Activated CD4-positive, alpha-beta T cell treated with anti-CD3 and anti-CD28 coated beads, Interleukin-2, Interleukin-4, amounts not matched to agents 100 ng/mL and 50 ng/mL, durations not matched to agents 16 hours and 8 hours (primary cell): ENCODE measurements at regions not wholly inside any gene's neighbourhood (a gene's known extent, or its start where the extent isn't known, plus 50 kb on each side); places are given as distances from the start of the nearest gene placed in this dataset.
"Not testable (repeated sequence)": the region's sequence is repeated elsewhere in the genome, so short reads cannot be mapped to it uniquely, and the experiment has no call there.

Source experiments
- DNase-seq: peaks from one replicate; pipeline ENCODE4 v3.0.0-alpha.2; 2020; ENCODE audit warnings: low spot score

DNA sequence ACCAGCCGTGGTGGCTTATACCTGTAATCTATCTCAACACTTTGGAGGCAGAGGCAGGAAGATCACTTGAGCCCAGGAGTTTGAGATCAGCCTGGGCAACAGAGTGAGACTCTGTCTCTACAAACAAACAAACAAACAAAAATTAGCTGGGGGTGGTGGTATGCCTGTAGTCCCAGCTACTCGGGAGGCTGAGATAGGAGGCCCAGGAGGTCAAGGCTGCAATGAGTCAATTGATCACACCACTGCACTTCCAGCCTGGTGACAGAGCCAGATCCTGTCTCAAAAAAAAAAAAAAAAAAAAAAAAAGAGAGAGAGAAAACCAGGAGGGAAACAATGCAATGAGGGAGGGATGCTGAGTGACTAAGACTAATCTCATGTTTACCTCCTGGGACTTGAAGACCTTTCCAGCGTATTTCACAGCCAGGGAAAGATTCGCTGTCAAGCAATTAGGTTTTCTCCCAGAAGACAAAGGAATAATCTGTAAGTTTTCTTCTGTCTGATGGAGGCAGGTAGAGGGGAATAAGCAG lies 51.1 kb upstream of the MIER3 start:
- DNase-seq = no peak

GRCh38 chr5:57003566-57003965 lies 51.6 kb upstream of the MIER3 start:
- DNase-seq = not testable (repeated sequence)

DNA sequence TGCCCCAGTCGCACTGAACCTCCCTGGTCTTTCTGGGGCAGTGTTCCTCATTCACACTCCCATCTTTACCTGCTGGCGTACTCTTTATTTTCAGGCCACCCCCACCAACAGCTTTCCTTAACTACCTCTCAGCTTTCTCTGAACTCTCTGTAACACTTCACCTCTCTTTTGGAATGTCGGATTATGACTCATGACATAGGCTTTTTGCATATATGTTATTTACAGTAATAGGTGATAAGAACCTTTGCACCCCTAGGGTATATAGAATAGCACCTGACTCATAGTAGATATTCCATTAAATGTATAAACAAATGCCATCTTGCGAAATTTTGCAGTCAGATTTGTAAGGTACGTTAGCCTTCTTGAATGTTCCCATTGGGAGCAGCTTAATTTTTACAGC lies 52.9 kb upstream of the MIER3 start:
- no peak for DNase-seq

- peak; percentile 32 for DNase-seq
Measured at GRCh38 chr5:57007344-57007743, 55.4 kb upstream of the MIER3 start.

- DNase-seq = no peak
Measured at GRCh38 chr5:57009811-57010210, 57.9 kb upstream of the MIER3 start.

GRCh38 chr5:57010786-57011185 lies 58.9 kb upstream of the MIER3 start:
- no peak for DNase-seq

- DNase-seq = no peak
Measured at GRCh38 chr5:57012511-57012910, 60.6 kb upstream of the MIER3 start.

DNA sequence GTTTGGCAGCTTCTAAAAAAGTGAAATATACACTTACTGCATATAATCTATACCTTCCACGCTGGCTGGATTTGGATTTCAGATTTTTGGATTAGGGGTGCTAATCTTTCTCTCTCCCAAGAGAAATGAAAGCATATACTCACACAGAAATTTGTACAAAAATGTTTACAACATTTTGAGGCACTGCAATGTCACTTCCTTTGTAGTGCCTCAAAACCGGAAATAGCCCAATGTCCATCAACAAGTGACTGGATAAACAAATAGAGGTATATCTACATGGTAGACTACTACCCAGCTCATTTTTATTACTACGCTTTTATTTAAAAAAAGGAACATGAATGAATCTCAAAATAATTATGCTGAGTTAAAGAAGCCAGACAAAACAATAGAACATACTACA lies 74.0 kb upstream of the MIER3 start:
- DNase-seq = no peak

DNA sequence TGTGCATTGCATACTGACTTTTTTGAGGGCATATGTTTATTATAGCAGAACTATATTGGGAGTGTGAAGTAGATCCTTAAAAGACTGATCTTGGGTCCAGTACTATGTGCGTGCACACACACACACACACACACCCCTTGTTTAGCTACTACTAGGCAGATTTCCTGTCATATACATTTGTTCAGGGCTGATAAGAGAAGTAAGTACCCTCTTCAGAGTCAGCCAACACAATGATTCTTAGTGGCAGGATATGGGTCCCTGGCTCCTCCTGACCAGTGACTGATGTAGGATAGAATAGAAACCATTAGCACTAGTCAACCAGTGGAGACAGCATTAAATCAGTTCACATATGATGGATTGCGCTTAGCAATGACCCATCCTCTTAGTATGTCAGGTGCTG lies 76.2 kb upstream of the MIER3 start:
- no peak for DNase-seq

DNA sequence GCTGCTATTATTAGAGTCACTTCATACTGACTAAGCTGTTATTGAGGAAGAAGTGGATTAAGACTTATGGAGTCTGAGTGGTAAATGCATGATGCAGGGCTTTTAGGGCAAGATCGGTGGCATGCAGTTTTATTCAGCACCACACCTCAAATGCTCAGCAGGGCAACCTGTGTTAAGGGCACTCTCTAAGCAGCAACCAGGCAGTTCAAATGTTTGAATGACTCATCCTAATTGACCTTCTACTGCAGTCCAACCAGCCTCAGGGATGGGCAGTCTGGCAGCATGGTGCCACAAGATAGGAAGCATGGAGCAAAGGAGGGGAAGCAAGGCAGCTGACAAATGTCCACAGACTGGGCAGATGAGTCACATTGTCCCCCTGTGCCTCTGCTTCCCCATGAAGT lies 80.2 kb upstream of the MIER3 start:
- no peak for DNase-seq

GRCh38 chr5:57033103-57033502 lies 81.2 kb upstream of the MIER3 start:
- no peak for DNase-seq

- DNase-seq = no peak
Measured at GRCh38 chr5:57033503-57033902, 81.6 kb upstream of the MIER3 start.

GRCh38 chr5:57034201-57034916 lies 82.4 kb upstream of the MIER3 start:
- no peak for DNase-seq

DNA sequence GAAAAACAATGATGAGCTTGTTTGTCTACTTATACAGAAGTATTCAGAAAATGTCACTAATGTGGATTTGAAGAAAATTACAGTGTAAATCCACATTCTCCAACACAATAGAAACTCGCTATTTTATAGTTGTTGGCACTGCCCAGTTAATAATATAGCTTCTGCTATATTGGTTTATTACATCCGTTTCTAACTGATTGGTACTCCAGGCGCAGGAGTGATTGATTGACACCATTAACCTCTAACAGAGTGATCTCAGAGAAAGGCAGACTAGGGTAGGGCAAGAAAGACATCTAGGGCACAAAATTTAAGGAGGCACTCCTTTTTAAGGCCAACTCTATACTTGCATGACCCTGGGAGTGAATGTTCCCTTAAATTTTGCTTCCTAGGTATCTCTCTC lies 84.0 kb upstream of the MIER3 start:
- no peak for DNase-seq

DNA sequence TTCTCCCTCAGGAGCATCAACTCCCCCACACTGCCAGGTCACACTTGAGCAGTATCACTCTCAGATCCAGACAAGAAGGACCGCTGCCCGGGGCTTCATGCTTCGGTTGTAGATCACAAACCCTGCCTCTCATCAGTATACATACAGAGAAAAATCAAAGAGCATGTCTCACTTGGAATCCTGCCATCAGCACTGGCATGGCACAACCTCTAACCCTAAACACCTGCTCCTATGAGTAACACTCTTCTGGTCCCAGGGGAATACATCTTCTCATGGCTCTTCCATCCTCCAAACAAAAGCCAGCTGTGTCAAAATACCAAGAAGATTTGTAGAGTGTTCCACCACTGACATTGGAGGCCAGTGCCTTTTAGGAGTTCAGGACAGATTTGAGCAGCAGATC lies 84.8 kb upstream of the MIER3 start:
- no peak for DNase-seq

- no peak for DNase-seq
Measured at GRCh38 chr5:57037355-57037754, 85.4 kb upstream of the MIER3 start.

GRCh38 chr5:57041570-57041969 lies 89.6 kb upstream of the MIER3 start:
- no peak for DNase-seq

GRCh38 chr5:57042524-57042931 lies 90.6 kb upstream of the MIER3 start:
- DNase-seq = no peak

- no peak for DNase-seq
Measured at GRCh38 chr5:57054135-57054534, 102.2 kb upstream of the MIER3 start.

DNA sequence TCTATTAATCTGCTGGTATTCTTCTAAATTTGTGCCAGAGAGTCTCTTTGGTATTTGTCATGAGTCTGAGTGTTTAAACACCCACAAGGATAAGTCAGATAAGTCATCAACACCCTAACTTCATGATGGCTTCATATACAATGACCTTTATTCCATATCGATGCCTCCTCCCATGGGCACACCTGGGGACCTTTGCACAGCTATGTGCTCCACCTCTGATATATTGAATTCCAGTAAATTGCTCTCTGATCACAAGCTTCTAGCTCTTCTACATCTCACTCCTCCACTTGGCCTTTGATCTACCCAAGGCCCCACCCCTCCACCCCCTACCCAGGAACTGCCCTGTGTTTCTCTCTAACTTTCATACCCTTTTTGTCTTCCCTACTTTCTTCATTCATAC lies 102.7 kb upstream of the MIER3 start:
- DNase-seq = no peak

DNA sequence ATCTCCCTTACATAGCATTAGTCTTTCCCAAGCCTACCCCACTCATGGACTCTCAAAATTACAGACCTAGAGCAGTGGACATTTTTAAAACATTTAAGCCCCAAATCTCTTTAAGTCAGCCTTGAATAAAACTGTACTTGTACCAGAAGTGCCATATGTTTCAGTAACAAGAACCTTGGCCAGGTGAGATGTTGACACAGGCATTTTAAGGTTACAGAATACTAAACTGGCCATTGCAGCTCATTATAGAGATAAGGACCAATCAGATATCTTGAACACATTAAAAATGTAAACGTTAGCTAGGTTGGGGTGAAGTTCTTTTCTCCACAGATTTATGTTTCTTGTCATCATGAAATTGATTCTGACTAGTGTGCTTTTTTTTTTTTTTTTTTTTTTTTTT lies 103.8 kb upstream of the MIER3 start:
- DNase-seq = no peak

GRCh38 chr5:57063773-57064172 lies 110.1 kb upstream of the GPBP1 start:
- DNase-seq = no peak

GRCh38 chr5:57066924-57067596 lies 106.8 kb upstream of the GPBP1 start:
- no peak for DNase-seq

- DNase-seq = no peak
Measured at GRCh38 chr5:57067597-57067924, 106.3 kb upstream of the GPBP1 start.
